ENCODE measurements at regions not wholly inside any gene's neighbourhood (a gene's known extent, or its start where the extent isn't known, plus 50 kb on each side); places are given as distances from the start of the nearest gene placed in this dataset.

GRCh38 chr2:2557475-2557874 lies 226.4 kb upstream of the MYT1L start:
- no peak for TF ChIP-seq POLR2A (IDR thresholded peaks at IDR 0.05)
- no peak for TF ChIP-seq EP300 (IDR thresholded peaks at IDR 0.05)
- TF ChIP-seq CTCF (IDR thresholded peaks at IDR 0.05), result no peak

Measured in suprapubic skin (tissue), 3 donors.